ENCODE measurements at regions not wholly inside any gene's neighbourhood (a gene's known extent, or its start where the extent isn't known, plus 50 kb on each side); places are given as distances from the start of the nearest gene placed in this dataset.

GRCh38 chr13:77379508-77379907 lies 52.6 kb upstream of the MYCBP2 start:
- no peaks in the 10 kb centered on the region for H3K79me2 ChIP-seq (ENCODE audit: insufficient read depth, low read length)
- H3K27ac ChIP-seq (ENCODE audit: low read depth, low read length), result no peak overlapping the region
- no peaks in the 10 kb centered on the region for H3K36me3 ChIP-seq (ENCODE audit: low read length)
- H3K9me2 ChIP-seq (replicated peaks; ENCODE audit: insufficient read depth, low read length), result no peaks in the 10 kb centered on the region
- H3K27me3 ChIP-seq (ENCODE audit: low read length), result no peaks in the 10 kb centered on the region
- H3F3A ChIP-seq (ENCODE audit: insufficient read depth), result no peaks in the 10 kb centered on the region
- TF ChIP-seq CTCF (IDR thresholded peaks at IDR 0.05; ENCODE audit: insufficient read depth, low read length, poor library complexity, severe bottlenecking), result no peak
- no peak for TF ChIP-seq EZH2phosphoT487 (conservative IDR thresholded peaks at IDR 0.05; ENCODE audit: low read length)
- no peak overlapping the region for H3K4me3 ChIP-seq (ENCODE audit: insufficient read depth, low read length, poor library complexity, severe bottlenecking)
- no peak overlapping the region for H2AFZ ChIP-seq (ENCODE audit: low read depth, low read length, severe bottlenecking)
- no peaks in the 10 kb centered on the region for H4K20me1 ChIP-seq (ENCODE audit: low read depth, low read length)
- no peak overlapping the region for H3K9ac ChIP-seq (ENCODE audit: low read length)
- H3K9me3 ChIP-seq (ENCODE audit: insufficient read depth, low read length), result no peaks in the 10 kb centered on the region
- no peak overlapping the region for H3K4me2 ChIP-seq (ENCODE audit: low read depth, low read length, poor library complexity, severe bottlenecking)

GRCh38 chr13:77378662-77379061 lies 51.8 kb upstream of the MYCBP2 start:
- Histone ChIP-seq H3K36me3 (ENCODE audit: low read length) (no peaks in the 10 kb centered on the region), H3K4me3 (ENCODE audit: insufficient read depth, low read length, poor library complexity, severe bottlenecking) (no peak overlapping the region), H2AFZ (ENCODE audit: low read depth, low read length, severe bottlenecking) (no peak overlapping the region), H4K20me1 (ENCODE audit: low read depth, low read length) (no peaks in the 10 kb centered on the region), H3K9me2 (replicated peaks; ENCODE audit: insufficient read depth, low read length) (no peaks in the 10 kb centered on the region), H3F3A (ENCODE audit: insufficient read depth) (no peaks in the 10 kb centered on the region), H3K27ac (ENCODE audit: low read depth, low read length) (no peak overlapping the region), H3K27me3 (ENCODE audit: low read length) (no peaks in the 10 kb centered on the region), H3K79me2 (ENCODE audit: insufficient read depth, low read length) (no peaks in the 10 kb centered on the region), H3K9me3 (ENCODE audit: insufficient read depth, low read length) (no peaks in the 10 kb centered on the region), H3K9ac (ENCODE audit: low read length) (no peak overlapping the region), H3K4me2 (ENCODE audit: low read depth, low read length, poor library complexity, severe bottlenecking) (no peak overlapping the region)
- TF ChIP-seq EZH2phosphoT487 (conservative IDR thresholded peaks at IDR 0.05; ENCODE audit: low read length) (no peak), CTCF (IDR thresholded peaks at IDR 0.05; ENCODE audit: insufficient read depth, low read length, poor library complexity, severe bottlenecking) (no peak)

GRCh38 chr13:77377016-77377415 lies 50.1 kb upstream of the MYCBP2 start:
- Histone ChIP-seq H2AFZ (ENCODE audit: low read depth, low read length, severe bottlenecking) (no peak overlapping the region), H3K27ac (ENCODE audit: low read depth, low read length) (no peak overlapping the region), H3K9me3 (ENCODE audit: insufficient read depth, low read length) (no peaks in the 10 kb centered on the region), H3K9ac (ENCODE audit: low read length) (no peak overlapping the region), H3K9me2 (replicated peaks; ENCODE audit: insufficient read depth, low read length) (no peaks in the 10 kb centered on the region), H3K27me3 (ENCODE audit: low read length) (no peaks in the 10 kb centered on the region), H3K36me3 (ENCODE audit: low read length) (no peaks in the 10 kb centered on the region), H3K79me2 (ENCODE audit: insufficient read depth, low read length) (no peaks in the 10 kb centered on the region), H4K20me1 (ENCODE audit: low read depth, low read length) (no peaks in the 10 kb centered on the region), H3K4me3 (ENCODE audit: insufficient read depth, low read length, poor library complexity, severe bottlenecking) (no peak overlapping the region), H3F3A (ENCODE audit: insufficient read depth) (no peaks in the 10 kb centered on the region), H3K4me2 (ENCODE audit: low read depth, low read length, poor library complexity, severe bottlenecking) (no peak overlapping the region)
- TF ChIP-seq CTCF (IDR thresholded peaks at IDR 0.05; ENCODE audit: insufficient read depth, low read length, poor library complexity, severe bottlenecking), result no peak
- TF ChIP-seq EZH2phosphoT487 (conservative IDR thresholded peaks at IDR 0.05; ENCODE audit: low read length), result no peak
